K562 (cell line): ENCODE measurements at regions not wholly inside any gene's neighbourhood (a gene's known extent, or its start where the extent isn't known, plus 50 kb on each side); places are given as distances from the start of the nearest gene placed in this dataset.

ENCODE experiments used
- ATAC-seq: fragments of 200-7000 bp; cut with Tn5 transposase; 3 replicates; pipeline ENCODE4 v1.9.1; 2020; ENCODE audit warnings: moderate library complexity
- BruUV-seq: library from RNA; stranded (reverse); fragments of 400-500 nt; replicated peaks from 2 replicates; lab custom pipeline; 2021; lab: Mats Ljungman, UMichigan
- CTCF ChIA-PET: fragments of 300-600 bp; formaldehyde crosslinking; extraction: SDS; loops from one replicate; lab custom pipeline; 2021; ENCODE audit warnings: low intra/inter-chr PET ratio; lab: Yijun Ruan, JAX
- POLR2A ChIA-PET: fragments of 300-600, 350-650 bp; sonication (Branson Sonifier 250); formaldehyde crosslinking; extraction: SDS; loops from one replicate; lab custom pipeline; 2021; ENCODE audit warnings: antibody characterized with exemption, inconsistent platforms; lab: Yijun Ruan, JAX
- DNase-seq, 4 experiments: peaks; one replicate each; pipeline versions ENCODE4 v3.0.0 to v3.0.0-alpha.2; 2011 to 2018; ENCODE audit warnings: low spot score in 3 of 4, mixed read lengths in 3 of 4; ENCODE audit errors: extremely low read depth in 1 of 4
- FAIRE-seq: peaks from 2 replicates; lab custom pipeline; 2011; peaks lifted over from hg19 to GRCh38; lab: Jason Lieb, UNC
- H2AFZ ChIP-seq: 2 replicates; pipeline ENCODE4 v1.6.0; 2011; ENCODE audit warnings: low read depth, low read length, control low read depth, inconsistent platforms
- H3K27ac ChIP-seq: fragments of 200-600 bp; 3 replicates; pipeline ENCODE4 v1.8.0; 2011; ENCODE audit warnings: low read depth, mild to moderate bottlenecking, control low read depth, inconsistent platforms, low read length, moderate library complexity, mixed read lengths; ENCODE audit errors: extremely low read depth
- H3K27me3 ChIP-seq, 2 experiments: fragments of 300-600 bp in 1 of 2; 2 replicates in 1 of 2; 3 replicates in 1 of 2; pipeline versions ENCODE4 v1.6.0 to v1.8.0; 2011; ENCODE audit warnings: inconsistent platforms in 2 of 2, low read length in 2 of 2, mild to moderate bottlenecking in 1 of 2, mixed read lengths in 1 of 2, moderate library complexity in 1 of 2; ENCODE audit not compliant: control insufficient read depth in 2 of 2, insufficient read depth in 2 of 2
- H3K36me3 ChIP-seq: fragments of 300-600 bp; 3 replicates; pipeline ENCODE4 v1.8.0; 2011; ENCODE audit warnings: mild to moderate bottlenecking, low read length, inconsistent platforms; ENCODE audit not compliant: control insufficient read depth, insufficient read depth
- H3K4me1 ChIP-seq, 2 experiments: fragments of 200-600 bp in 1 of 2; replicated peaks in 1 of 2; 2 replicates in 1 of 2; 3 replicates in 1 of 2; pipeline versions ENCODE4 v1.5.1 to v1.8.0; 2011; ENCODE audit warnings: inconsistent platforms in 2 of 2, low read length in 2 of 2, mild to moderate bottlenecking in 1 of 2, mixed read lengths in 1 of 2, moderate library complexity in 1 of 2; ENCODE audit not compliant: control insufficient read depth in 2 of 2, insufficient read depth in 2 of 2
- H3K4me2 ChIP-seq: 2 replicates; pipeline ENCODE4 v1.6.1; 2011; ENCODE audit warnings: low read length, control low read depth, inconsistent platforms, mixed read lengths; ENCODE audit not compliant: insufficient read depth
- H3K4me3 ChIP-seq: fragments of 200-600 bp; sonication (generic), shearing (Covaris generic); 2 replicates; pipeline ENCODE4 v1.5.1; 2016; ENCODE audit warnings: control low read depth, inconsistent platforms
- H3K79me2 ChIP-seq: fragments of 200-600 bp; 3 replicates; pipeline ENCODE4 v1.8.0; 2011; ENCODE audit warnings: low read length, inconsistent platforms; ENCODE audit not compliant: control insufficient read depth, insufficient read depth
- H3K9ac ChIP-seq, 2 experiments: 2 replicates each; pipeline versions ENCODE4 v1.6.0 to v1.6.1; 2011; ENCODE audit warnings: low read depth in 2 of 2, low read length in 2 of 2, control low read depth in 1 of 2, inconsistent platforms in 1 of 2, mild to moderate bottlenecking in 1 of 2, mixed read lengths in 1 of 2; ENCODE audit not compliant: insufficient read depth in 1 of 2
- H3K9me1 ChIP-seq: one replicate; pipeline ENCODE4 v1.6.0; 2011; ENCODE audit warnings: inconsistent platforms, mild to moderate bottlenecking, low read length, moderate library complexity; ENCODE audit not compliant: control insufficient read depth, insufficient read depth
- H3K9me3 ChIP-seq: replicated peaks from 2 replicates; pipeline ENCODE4 v1.5.1; 2011; ENCODE audit warnings: low read depth, low read length, inconsistent platforms; ENCODE audit not compliant: control insufficient read depth, insufficient read depth
- H4K20me1 ChIP-seq: replicated peaks from 2 replicates; pipeline ENCODE4 v1.6.1; 2011; ENCODE audit warnings: low read length, inconsistent platforms, mixed read lengths; ENCODE audit not compliant: control insufficient read depth, insufficient read depth
- BMI1 ChIP-seq: fragments of 150-350 bp; IDR thresholded peaks from 2 replicates; pipeline ENCODE4 v1.6.1; 2014; ENCODE audit warnings: low read length
- BRD9 ChIP-seq: fragments of 450-650 bp; IDR thresholded peaks from 2 replicates; pipeline ENCODE4 v1.6.1; 2018; ENCODE audit warnings: low read depth; ENCODE audit not compliant: partially characterized antibody
- C11orf30 ChIP-seq: fragments of 450-650 bp; IDR thresholded peaks from 2 replicates; pipeline ENCODE4 v1.6.1; 2016; ENCODE audit warnings: low read depth, mild to moderate bottlenecking
- CBFA2T2 ChIP-seq: fragments of 450-650 bp; conservative IDR thresholded peaks from 2 replicates; pipeline ENCODE4 v1.6.1; 2017; ENCODE audit warnings: mild to moderate bottlenecking
- CBFA2T3 ChIP-seq: fragments of 450-650 bp; IDR thresholded peaks from 2 replicates; pipeline ENCODE4 v1.6.1; 2017
- CTBP1 ChIP-seq: fragments of 450-650 bp; IDR thresholded peaks from 2 replicates; pipeline ENCODE4 v1.6.1; 2016; ENCODE audit warnings: borderline replicate concordance
- FOSL1 ChIP-seq: fragments of 200-800 bp; sonication (Bioruptor generic); conservative IDR thresholded peaks from 2 replicates; pipeline ENCODE4 v1.6.1; 2016; ENCODE audit warnings: missing genetic modification characterization, missing compliant biosample characterization
- MAFF ChIP-seq: IDR thresholded peaks from 2 replicates; pipeline ENCODE4 v1.6.1; 2012; ENCODE audit warnings: low read length, improper control_type of control experiment
- MAFG ChIP-seq: fragments of 450-650 bp; conservative IDR thresholded peaks from 2 replicates; pipeline ENCODE4 v1.6.1; 2016; ENCODE audit warnings: missing genetic modification characterization, missing compliant biosample characterization
- MAFK ChIP-seq: IDR thresholded peaks from 2 replicates; pipeline ENCODE4 v1.6.1; 2011; ENCODE audit warnings: low read length, improper control_type of control experiment
- NFE2 ChIP-seq: IDR thresholded peaks from 2 replicates; pipeline ENCODE4 v1.6.1; 2014; ENCODE audit warnings: antibody characterized with exemption, low read depth
- NFE2L1 ChIP-seq: fragments of 450-650 bp; IDR thresholded peaks from 2 replicates; pipeline ENCODE4 v1.6.1; 2016; ENCODE audit warnings: missing genetic modification characterization, low read depth, mild to moderate bottlenecking, missing compliant biosample characterization, moderate library complexity, borderline replicate concordance
- PHB ChIP-seq: fragments of 250-450 bp; sonication (Bioruptor Pico); IDR thresholded peaks from 2 replicates; pipeline ENCODE4 v1.5.0; 2021
- SOX6 ChIP-seq: fragments of 450-650 bp; IDR thresholded peaks from 2 replicates; pipeline ENCODE4 v1.6.1; 2014; ENCODE audit warnings: mild to moderate bottlenecking
- SRSF7 ChIP-seq: fragments of 200-400 bp; formaldehyde crosslinking; optimal IDR thresholded peaks from 2 replicates; pipeline ENCODE3; 2017; ENCODE audit warnings: mild to moderate bottlenecking, low read depth, low read length
- TAL1 ChIP-seq: fragments of 450-650 bp; IDR thresholded peaks from 2 replicates; pipeline ENCODE4 v1.6.1; 2016; ENCODE audit warnings: mild to moderate bottlenecking
- TCF3 ChIP-seq: sonication (generic); formaldehyde crosslinking; IDR thresholded peaks from 2 replicates; pipeline ENCODE4 v1.4.0; 2020; ENCODE audit warnings: mild to moderate bottlenecking, missing genetic modification reagents
- TCFL5 ChIP-seq: fragments of 250-450 bp; sonication (Bioruptor Pico); conservative IDR thresholded peaks from 2 replicates; pipeline ENCODE4 v1.6.1; 2021; ENCODE audit warnings: mild to moderate bottlenecking, moderate library complexity, matching md5 sums
- THRB ChIP-seq: fragments of 450-650 bp; formaldehyde crosslinking; conservative IDR thresholded peaks from 2 replicates; pipeline ENCODE4 v1.4.0; 2022; ENCODE audit warnings: mild to moderate bottlenecking, missing genetic modification characterization
- ZFP30 ChIP-seq: fragments of 250-450 bp; sonication (Bioruptor Pico); IDR thresholded peaks from 2 replicates; pipeline ENCODE4 v1.8.0; 2022; ENCODE audit warnings: moderate library complexity, mild to moderate bottlenecking, inconsistent platforms, borderline replicate concordance
- ZNF316 ChIP-seq: fragments of 450-650 bp; IDR thresholded peaks from 2 replicates; pipeline ENCODE4 v1.6.1; 2016
- ZNF408 ChIP-seq: fragments of 250-450 bp; sonication (Bioruptor Pico); IDR thresholded peaks from 2 replicates; pipeline ENCODE4 v1.4.0; 2020; ENCODE audit warnings: low read depth, mild to moderate bottlenecking, moderate library complexity
- WGBS: fragments of 100-300 bp; shearing (Covaris generic); methylation state at CpG from one replicate; pipeline ENCODE4 v1.1.6; 2016; ENCODE audit warnings: low coverage, mixed read lengths; ENCODE audit not compliant: insufficient coverage; ENCODE audit errors: missing lambda C conversion rate; 5-methylcytosine and 5-hydroxymethylcytosine counted together
- in situ Hi-C: fragments of 300-500 bp; cut with MboI; formaldehyde crosslinking; loops from 4 replicates; pipeline ENCODE4 v1.15.0; 2018; ENCODE audit warnings: inconsistent platforms, mixed read lengths
- intact Hi-C: fragments of 100-400 bp; cut with micrococcal nuclease; formaldehyde crosslinking; loops from 2 replicates; pipeline ENCODE4 v1.14.2; 2022

- TF ChIP-seq THRB (CRISPR knock-in tag), result no peak
- no peak for TF ChIP-seq ZNF408
- no peak for TF ChIP-seq BMI1
- no peak for TF ChIP-seq PHB (CRISPR knock-in tag)
- no peak for TF ChIP-seq SOX6
- no peak for TF ChIP-seq BRD9
Observed at GRCh38 chr10:3549118-3549517, 235.9 kb downstream of the KLF6 start (continued).

- H3K79me2 ChIP-seq, result no peaks in the 10 kb centered on the region
- in situ Hi-C loops, result no loop called here
- BruUV-seq, result no TSS peak
- no peak overlapping the region for H3K9ac ChIP-seq
- 0% methylated on average over 1 of the region's 1 CpG for WGBS
- H4K20me1 ChIP-seq, result 0 out of 2 replicates have a peak, but pooled peaks cover 7% of the 10 kb centered on the region
- no peak overlapping the region for H3K4me3 ChIP-seq
- ChIA-PET CTCF (no interaction called here), POLR2A (interaction anchor here (1.0 kb wide), 1 partner anchor 13 kb away, joined by 3 read pairs; no protein-coding TSS in a partner anchor)
- peak; percentile 23 for FAIRE-seq
- H3K36me3 ChIP-seq, result no peaks in the 10 kb centered on the region
- no peak overlapping the region for H3K27ac ChIP-seq
- no peak overlapping the region for H3K4me2 ChIP-seq
- TF ChIP-seq CTBP1, result 0 out of 2 replicates have a peak, but pooled peaks have one; percentile 29
- TF ChIP-seq TCF3, result peak; percentile 76
- no peak for TF ChIP-seq ZFP30 (CRISPR knock-in tag)
- peak; percentile 57; the same call in 1 of the 2 replicates for TF ChIP-seq C11orf30
- TF ChIP-seq SRSF7, result no peak
- TF ChIP-seq TCFL5, result no peak
- TF ChIP-seq NFE2, result peak; percentile 81
- peak; percentile 88 for TF ChIP-seq MAFG
- TF ChIP-seq CBFA2T3, result peak; percentile 47; the same call in 1 of the 2 replicates
- peak; percentile 39; the same call in 1 of the 2 replicates for TF ChIP-seq FOSL1
- TF ChIP-seq NFE2L1 (tag), result peak; percentile 57; the same call in 1 of the 2 replicates
- TF ChIP-seq CBFA2T2, result 0 out of 2 replicates have a peak, but pooled peaks have one; percentile 14
- TF ChIP-seq TAL1, result 0 out of 2 replicates have a peak, but pooled peaks have one; percentile 4
- TF ChIP-seq MAFF, result peak; percentile 32; the same call in 1 of the 2 replicates
- TF ChIP-seq MAFK, result peak; percentile 42; the same call in 1 of the 2 replicates
- peak; percentile 55; the same call in 1 of the 2 replicates for TF ChIP-seq ZNF316
- H2AFZ ChIP-seq, result no peak overlapping the region
- ATAC-seq, result no peak; the same call in 2 of the 3 replicates
- peak in 2 of 4 experiments; percentile 19 to 45 for DNase-seq
- intact Hi-C loops, result no loop called here
- peaks cover 0 to 5% of the 10 kb centered on the region in 2 experiments; a peak in 2 of 5 replicates for H3K27me3 ChIP-seq
- H3K9me1 ChIP-seq, result no peaks in the 10 kb centered on the region
- H3K4me1 ChIP-seq, result peaks cover 3% of the 10 kb centered on the region in 2 experiments; a peak in 2 of 5 replicates
- 0 out of 2 replicates have a peak, but pooled peaks cover 1% of the 10 kb centered on the region for H3K9me3 ChIP-seq
Observed at GRCh38 chr10:3548702-3549101, 236.3 kb downstream of the KLF6 start.
